ENCODE measurements at regions not wholly inside any gene's neighbourhood (a gene's known extent, or its start where the extent isn't known, plus 50 kb on each side); places are given as distances from the start of the nearest gene placed in this dataset.

GRCh38 chr18:78901923-78902794 lies 77.5 kb upstream of the SALL3 start:
- Mint-ChIP-seq H3K4me3 (no peak overlapping the region), H3K9me3 (no peaks in the 10 kb centered on the region), H3K27ac (no peak overlapping the region), H3K36me3 (ENCODE audit: insufficient read depth in 2 of 2) (no peaks in the 10 kb centered on the region), H3K4me1 (ENCODE audit: low read depth) (no peaks in the 10 kb centered on the region), H3K27me3 (ENCODE audit: low read depth) (peaks cover 14% of the 10 kb centered on the region)
- DNase-seq (no peak), ATAC-seq (replicated peaks in 1 of 2) (no peak)

GRCh38 chr18:78902795-78903435 lies 76.7 kb upstream of the SALL3 start:
- DNase-seq (no peak), ATAC-seq (replicated peaks in 1 of 2) (no peak)
- no peaks in the 10 kb centered on the region for H3K9me3 Mint-ChIP-seq
- H3K27ac Mint-ChIP-seq = no peak overlapping the region
- H3K27me3 Mint-ChIP-seq (ENCODE audit: low read depth) = peaks cover 14% of the 10 kb centered on the region
- H3K4me1 Mint-ChIP-seq (ENCODE audit: low read depth) = no peaks in the 10 kb centered on the region
- no peak overlapping the region for H3K4me3 Mint-ChIP-seq
- no peaks in the 10 kb centered on the region for H3K36me3 Mint-ChIP-seq (ENCODE audit: insufficient read depth in 2 of 2)

GRCh38 chr18:78903436-78904178 lies 76.0 kb upstream of the SALL3 start:
- no peak overlapping the region for H3K4me3 Mint-ChIP-seq
- peaks cover 14% of the 10 kb centered on the region for H3K27me3 Mint-ChIP-seq (ENCODE audit: low read depth)
- ATAC-seq (replicated peaks in 1 of 2) = no peak
- no peak overlapping the region for H3K27ac Mint-ChIP-seq
- no peaks in the 10 kb centered on the region for H3K4me1 Mint-ChIP-seq (ENCODE audit: low read depth)
- no peak for DNase-seq
- no peaks in the 10 kb centered on the region for H3K36me3 Mint-ChIP-seq (ENCODE audit: insufficient read depth in 2 of 2)
- H3K9me3 Mint-ChIP-seq = no peaks in the 10 kb centered on the region

- Mint-ChIP-seq H3K36me3 (ENCODE audit: insufficient read depth in 2 of 2) (no peaks in the 10 kb centered on the region), H3K4me3 (no peak overlapping the region), H3K9me3 (no peaks in the 10 kb centered on the region), H3K4me1 (ENCODE audit: low read depth) (no peaks in the 10 kb centered on the region), H3K27ac (no peak overlapping the region), H3K27me3 (ENCODE audit: low read depth) (peaks cover 14% of the 10 kb centered on the region)
- DNase-seq = no peak
- ATAC-seq (replicated peaks in 1 of 2) = no peak
Observed at GRCh38 chr18:78904179-78904531, 75.5 kb upstream of the SALL3 start.

GRCh38 chr18:78905334-78905733 lies 74.3 kb upstream of the SALL3 start:
- H3K4me1 Mint-ChIP-seq (ENCODE audit: low read depth) = no peaks in the 10 kb centered on the region
- DNase-seq (no peak), ATAC-seq (replicated peaks in 1 of 2) (no peak)
- no peaks in the 10 kb centered on the region for H3K9me3 Mint-ChIP-seq
- H3K4me3 Mint-ChIP-seq = no peak overlapping the region
- H3K27ac Mint-ChIP-seq = no peak overlapping the region
- H3K27me3 Mint-ChIP-seq (ENCODE audit: low read depth) = peaks cover 14% of the 10 kb centered on the region
- H3K36me3 Mint-ChIP-seq (ENCODE audit: insufficient read depth in 2 of 2) = no peaks in the 10 kb centered on the region

GRCh38 chr18:78906066-78906465 lies 73.6 kb upstream of the SALL3 start:
- H3K27me3 Mint-ChIP-seq (ENCODE audit: low read depth) = peaks cover 14% of the 10 kb centered on the region
- H3K36me3 Mint-ChIP-seq (ENCODE audit: insufficient read depth in 2 of 2) = no peaks in the 10 kb centered on the region
- no peak overlapping the region for H3K4me3 Mint-ChIP-seq
- no peak overlapping the region for H3K27ac Mint-ChIP-seq
- no peaks in the 10 kb centered on the region for H3K4me1 Mint-ChIP-seq (ENCODE audit: low read depth)
- DNase-seq = no peak
- H3K9me3 Mint-ChIP-seq = no peaks in the 10 kb centered on the region
- ATAC-seq (replicated peaks in 1 of 2) = no peak

GRCh38 chr18:78908462-78909260 lies 71.0 kb upstream of the SALL3 start:
- Mint-ChIP-seq H3K4me3 (no peak overlapping the region), H3K27ac (no peak overlapping the region), H3K4me1 (ENCODE audit: low read depth) (no peaks in the 10 kb centered on the region), H3K9me3 (no peaks in the 10 kb centered on the region), H3K36me3 (ENCODE audit: insufficient read depth in 2 of 2) (no peaks in the 10 kb centered on the region), H3K27me3 (ENCODE audit: low read depth) (no peaks in the 10 kb centered on the region)
- no peak for DNase-seq
- ATAC-seq (replicated peaks in 1 of 2) = no peak

GRCh38 chr18:78911751-78912283 lies 67.8 kb upstream of the SALL3 start:
- H3K27me3 Mint-ChIP-seq (ENCODE audit: low read depth) = no peaks in the 10 kb centered on the region
- H3K9me3 Mint-ChIP-seq = peaks cover 0 to 4% of the 10 kb centered on the region in 2 donors
- no peak overlapping the region for H3K27ac Mint-ChIP-seq
- DNase-seq (no peak), ATAC-seq (replicated peaks in 1 of 2) (no peak)
- H3K4me1 Mint-ChIP-seq (ENCODE audit: low read depth) = no peaks in the 10 kb centered on the region
- peaks cover 0 to 4% of the 10 kb centered on the region in 2 donors for H3K36me3 Mint-ChIP-seq (ENCODE audit: insufficient read depth in 2 of 2)
- H3K4me3 Mint-ChIP-seq = no peak overlapping the region

GRCh38 chr18:78912336-78912735 lies 67.3 kb upstream of the SALL3 start:
- Mint-ChIP-seq H3K4me1 (ENCODE audit: low read depth) (no peaks in the 10 kb centered on the region), H3K27me3 (ENCODE audit: low read depth) (no peaks in the 10 kb centered on the region), H3K27ac (no peak overlapping the region), H3K36me3 (ENCODE audit: insufficient read depth in 2 of 2) (peaks cover 0 to 4% of the 10 kb centered on the region in 2 donors), H3K9me3 (peaks cover 3 to 4% of the 10 kb centered on the region in 2 donors), H3K4me3 (no peak overlapping the region)
- no peak for DNase-seq
- no peak for ATAC-seq (replicated peaks in 1 of 2)

- DNase-seq = no peak
- peaks cover 4% of the 10 kb centered on the region in 2 donors for H3K9me3 Mint-ChIP-seq
- no peak overlapping the region for H3K4me3 Mint-ChIP-seq
- H3K27me3 Mint-ChIP-seq (ENCODE audit: low read depth) = no peaks in the 10 kb centered on the region
- H3K27ac Mint-ChIP-seq = no peak overlapping the region
- H3K36me3 Mint-ChIP-seq (ENCODE audit: insufficient read depth in 2 of 2) = peaks cover 0 to 4% of the 10 kb centered on the region in 2 donors
- no peaks in the 10 kb centered on the region for H3K4me1 Mint-ChIP-seq (ENCODE audit: low read depth)
- no peak for ATAC-seq (replicated peaks in 1 of 2)
Observed at GRCh38 chr18:78912844-78913243, 66.8 kb upstream of the SALL3 start.

GRCh38 chr18:78913395-78913794 lies 66.2 kb upstream of the SALL3 start:
- Mint-ChIP-seq H3K4me1 (ENCODE audit: low read depth) (no peaks in the 10 kb centered on the region), H3K9me3 (peaks cover 4 to 7% of the 10 kb centered on the region in 2 donors), H3K27ac (no peak overlapping the region), H3K36me3 (ENCODE audit: insufficient read depth in 2 of 2) (peaks cover 0 to 4% of the 10 kb centered on the region in 2 donors), H3K4me3 (no peak overlapping the region), H3K27me3 (ENCODE audit: low read depth) (no peaks in the 10 kb centered on the region)
- DNase-seq (no peak), ATAC-seq (replicated peaks in 1 of 2) (no peak)

- ATAC-seq (replicated peaks in 1 of 2) (no peak), DNase-seq (no peak)
- H3K4me3 Mint-ChIP-seq = no peak overlapping the region
- no peak overlapping the region for H3K27ac Mint-ChIP-seq
- H3K27me3 Mint-ChIP-seq (ENCODE audit: low read depth) = no peaks in the 10 kb centered on the region
- H3K9me3 Mint-ChIP-seq = peaks cover 4 to 7% of the 10 kb centered on the region in 2 donors
- no peaks in the 10 kb centered on the region for H3K4me1 Mint-ChIP-seq (ENCODE audit: low read depth)
- peaks cover 0 to 4% of the 10 kb centered on the region in 2 donors for H3K36me3 Mint-ChIP-seq (ENCODE audit: insufficient read depth in 2 of 2)
Observed at GRCh38 chr18:78913830-78914231, 65.8 kb upstream of the SALL3 start.

Measured in activated T-cell treated with anti-CD3 and anti-CD28 coated beads, Interleukin-2, amount 50 U/mL, for 72 hours (primary cell).